NCI-H526 treated with DMSO at 0.1 percent for 48 hours (cell line): ENCODE measurements at regions not wholly inside any gene's neighbourhood (a gene's known extent, or its start where the extent isn't known, plus 50 kb on each side); places are given as distances from the start of the nearest gene placed in this dataset.

Experiments used
- DNase-seq: peaks from one replicate; lab custom pipeline; 2025; lab: John Stamatoyannopoulos, UW

DNA sequence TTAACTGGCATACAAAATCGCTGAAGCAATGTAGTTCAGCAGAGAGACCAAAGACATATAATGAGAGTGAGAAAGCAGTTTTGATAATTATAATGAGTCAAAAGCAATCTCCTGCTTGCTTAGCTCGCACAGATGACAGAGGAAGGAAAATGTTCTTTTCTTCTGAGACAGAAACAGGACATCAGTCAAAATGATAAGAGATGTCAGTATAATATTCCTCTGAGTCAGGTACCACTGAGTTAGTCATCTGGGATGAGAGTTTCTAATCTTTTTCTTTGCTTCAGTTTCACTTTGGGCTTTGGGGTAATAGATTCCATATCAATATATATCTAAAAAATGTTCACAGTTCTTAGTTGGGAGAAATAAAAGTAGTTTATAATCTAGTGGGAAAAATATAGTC lies 387.2 kb downstream of the PCDH7 start:
- no peak for DNase-seq

DNA sequence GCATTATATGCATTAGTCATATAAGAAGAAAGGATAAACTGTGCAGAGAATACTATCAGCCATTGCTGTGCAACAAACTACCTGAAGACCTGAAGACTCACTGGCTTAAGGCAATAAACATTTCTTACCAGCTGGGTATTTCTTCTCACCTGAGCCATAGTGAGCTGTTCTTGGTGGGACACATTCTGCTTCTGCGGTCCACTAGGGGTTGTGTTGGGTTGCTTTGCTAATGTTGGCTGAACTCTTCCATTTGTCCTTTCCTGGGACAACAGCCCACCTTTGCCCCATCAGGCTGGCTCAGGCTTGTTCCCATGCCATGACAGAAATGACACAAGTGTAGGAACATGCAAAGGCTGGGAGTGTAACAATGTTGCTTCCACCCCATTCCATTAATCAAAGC lies 388.6 kb downstream of the PCDH7 start:
- no peak for DNase-seq

DNA sequence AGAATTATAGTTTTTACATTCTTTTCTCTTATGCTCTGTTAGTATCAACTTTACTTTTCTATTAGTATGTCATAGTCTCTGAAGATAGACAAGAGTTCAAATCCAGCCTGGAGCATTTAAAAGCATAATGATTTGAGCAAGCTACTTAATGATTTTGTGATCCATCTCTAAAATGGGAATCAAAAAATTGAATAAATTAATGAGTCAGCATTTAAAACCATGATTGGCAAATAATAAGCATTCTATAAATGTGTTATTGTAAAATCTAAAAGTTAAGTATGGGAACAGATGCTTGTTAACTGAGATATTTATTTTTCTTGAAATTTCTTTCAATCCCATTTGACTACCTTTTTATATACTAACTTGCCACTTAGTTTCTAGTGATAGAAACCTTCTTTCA lies 391.6 kb downstream of the PCDH7 start:
- DNase-seq, result no peak

DNA sequence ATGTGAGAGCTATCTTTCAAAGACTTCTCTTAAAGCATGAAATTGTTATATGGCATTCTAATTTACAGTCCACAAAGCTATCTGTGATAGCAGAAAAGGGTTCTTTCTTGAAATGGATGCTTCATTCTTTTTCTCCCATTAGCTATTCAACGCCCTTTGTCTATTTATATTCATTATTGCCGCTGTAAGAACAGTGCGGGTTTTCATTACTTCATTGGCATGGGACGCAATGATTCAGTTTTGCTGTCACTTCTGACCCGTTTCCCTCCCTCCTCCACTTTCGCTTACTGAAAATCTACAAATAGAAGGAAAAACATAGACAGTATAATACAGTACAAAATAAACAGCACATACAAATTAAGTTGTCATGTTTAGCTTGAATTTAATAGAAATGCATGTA lies 394.6 kb downstream of the PCDH7 start:
- DNase-seq, result no peak

DNA sequence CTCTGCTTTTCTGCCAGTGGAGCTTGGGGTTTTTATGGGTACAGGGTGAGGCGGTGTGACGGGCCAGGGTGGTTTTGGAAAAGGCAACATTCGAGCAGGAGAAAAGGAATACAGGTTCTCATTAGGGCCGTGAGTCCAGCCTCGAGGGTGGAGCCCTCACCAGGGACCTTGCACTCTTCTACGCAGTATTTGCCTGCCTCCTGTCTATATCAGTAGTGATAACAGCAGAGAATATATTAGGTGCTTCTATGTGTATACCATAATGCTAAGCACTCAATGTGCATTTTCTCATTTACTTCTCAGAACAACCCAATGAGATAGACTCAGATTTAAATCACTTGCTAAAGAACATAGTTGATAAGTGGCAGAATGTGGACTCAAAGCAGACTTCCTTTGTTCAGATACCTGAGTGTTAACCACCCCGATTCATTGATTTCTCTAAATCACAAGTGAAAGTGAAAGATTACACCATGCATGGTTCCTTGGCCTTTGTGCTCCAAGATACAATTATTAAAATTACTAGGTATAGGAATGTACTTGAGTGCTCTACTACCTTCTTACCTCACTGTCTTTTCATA lies 403.9 kb downstream of the PCDH7 start:
- no peak for DNase-seq

DNA sequence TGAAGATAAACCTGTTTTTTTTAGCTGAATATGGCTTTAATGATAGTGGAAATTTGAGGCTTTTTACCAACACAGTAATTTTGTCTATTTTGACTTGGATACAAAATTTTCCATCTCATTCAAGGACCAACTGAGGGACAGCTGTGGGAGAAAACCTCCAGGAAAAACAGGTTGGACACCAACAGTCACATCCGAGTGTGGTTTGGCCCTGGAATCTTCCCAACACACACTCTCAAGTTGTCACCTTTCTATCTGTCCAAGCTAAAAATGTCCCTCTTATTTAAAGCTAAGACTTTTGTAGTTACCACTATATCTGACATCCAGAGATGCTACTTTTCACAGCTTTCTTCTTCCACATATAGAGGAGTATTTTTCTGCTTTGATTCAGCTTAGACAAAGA lies 404.9 kb downstream of the PCDH7 start:
- no peak for DNase-seq

DNA sequence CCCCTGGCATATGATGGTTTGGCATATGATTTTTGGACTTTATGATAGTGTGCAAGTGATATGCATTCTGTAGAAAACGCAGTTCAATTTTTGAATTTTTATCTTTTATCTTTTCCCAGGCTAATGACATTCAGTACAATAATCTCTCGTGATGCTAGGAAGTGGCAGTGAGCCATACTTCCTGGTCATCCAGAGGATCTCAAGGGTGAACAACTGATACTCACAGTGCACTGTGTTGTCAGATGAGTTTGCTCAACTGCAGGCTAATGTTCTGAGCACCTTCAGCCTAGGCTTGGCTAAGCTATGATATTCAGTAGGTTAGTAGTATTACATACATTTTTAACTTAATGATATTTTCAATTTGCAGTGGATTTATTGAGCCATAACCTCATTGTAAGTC lies 405.3 kb downstream of the PCDH7 start:
- DNase-seq, result no peak

DNA sequence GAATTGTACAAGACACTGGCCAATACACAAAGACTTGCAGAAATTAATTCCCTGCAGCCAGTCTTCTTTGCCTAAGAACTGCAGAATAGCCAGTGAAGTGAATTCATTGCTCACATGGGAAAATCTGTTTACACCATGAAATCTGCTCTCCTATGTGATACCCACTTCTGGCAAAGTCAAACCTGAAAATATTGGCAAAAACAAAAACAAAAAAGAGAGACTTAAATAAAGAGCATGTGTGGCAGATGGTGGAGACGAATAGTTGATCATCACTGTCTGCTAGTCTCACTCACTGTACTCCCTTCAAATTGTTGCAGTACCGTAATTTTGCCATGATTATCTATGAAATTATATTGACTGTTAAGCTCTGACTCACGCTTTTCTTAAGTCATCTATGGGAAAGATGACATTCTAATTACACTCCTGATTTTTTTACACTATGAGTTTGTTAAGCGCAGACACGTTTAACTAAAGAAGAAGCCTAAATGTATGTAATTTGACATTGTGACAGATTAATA lies 406.8 kb downstream of the PCDH7 start:
- no peak for DNase-seq

DNA sequence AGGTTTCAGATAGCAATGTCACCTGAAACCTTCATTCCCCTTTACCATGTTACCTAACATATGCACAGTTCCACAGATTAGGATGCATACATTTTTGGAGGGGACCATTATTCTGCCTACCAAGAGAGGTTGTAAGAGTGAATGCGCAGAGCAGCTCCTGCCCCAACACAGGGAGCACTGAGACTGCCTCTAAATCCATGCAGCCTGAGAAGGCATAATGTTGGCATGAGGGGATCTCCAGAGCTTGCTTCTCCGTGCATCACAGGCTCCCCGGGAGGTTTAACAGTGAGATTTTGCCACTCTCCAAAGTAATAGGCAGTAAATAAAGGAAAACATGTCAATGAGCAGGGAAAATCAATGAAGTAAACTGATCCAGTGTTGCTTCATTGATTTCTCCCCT lies 410.8 kb downstream of the PCDH7 start:
- DNase-seq, result no peak

DNA sequence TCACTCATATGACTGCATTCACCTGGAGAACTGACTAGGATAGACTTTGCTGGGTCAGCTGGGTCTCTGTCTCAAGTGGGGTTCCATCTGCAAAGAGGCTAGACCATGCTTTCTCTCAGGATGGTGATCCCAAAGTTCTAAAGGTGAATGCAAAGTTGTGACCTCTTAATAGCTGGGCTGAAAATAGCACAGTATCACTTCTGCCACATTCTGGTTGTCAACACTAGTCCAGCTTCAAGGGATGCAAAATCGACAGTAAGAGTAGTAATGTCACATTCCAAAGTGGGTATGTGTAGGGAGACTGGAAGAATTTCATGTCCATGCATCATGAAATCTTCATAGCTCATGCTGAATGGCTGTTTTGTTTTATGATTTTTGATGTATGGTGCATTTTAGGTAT lies 414.6 kb downstream of the PCDH7 start:
- DNase-seq, result no peak

DNA sequence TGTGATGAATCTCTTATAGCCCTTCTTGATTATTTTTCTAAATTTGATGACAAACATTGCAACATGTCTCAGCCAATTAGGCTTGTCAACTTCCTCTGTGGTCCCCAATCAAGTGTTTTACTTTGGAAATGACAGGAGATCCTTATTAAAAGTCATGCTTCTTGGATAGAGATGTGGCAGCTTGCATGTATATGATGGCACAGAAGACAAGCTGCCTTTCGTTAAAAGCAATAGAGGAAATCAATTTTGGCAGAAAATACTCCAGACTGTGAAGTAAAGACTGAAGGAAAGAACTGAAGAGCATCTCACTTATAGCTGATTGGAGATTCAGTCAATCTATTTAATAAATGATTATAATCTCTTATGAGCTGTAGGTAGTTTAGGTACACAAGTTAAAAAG lies 419.6 kb downstream of the PCDH7 start:
- DNase-seq, result no peak

DNA sequence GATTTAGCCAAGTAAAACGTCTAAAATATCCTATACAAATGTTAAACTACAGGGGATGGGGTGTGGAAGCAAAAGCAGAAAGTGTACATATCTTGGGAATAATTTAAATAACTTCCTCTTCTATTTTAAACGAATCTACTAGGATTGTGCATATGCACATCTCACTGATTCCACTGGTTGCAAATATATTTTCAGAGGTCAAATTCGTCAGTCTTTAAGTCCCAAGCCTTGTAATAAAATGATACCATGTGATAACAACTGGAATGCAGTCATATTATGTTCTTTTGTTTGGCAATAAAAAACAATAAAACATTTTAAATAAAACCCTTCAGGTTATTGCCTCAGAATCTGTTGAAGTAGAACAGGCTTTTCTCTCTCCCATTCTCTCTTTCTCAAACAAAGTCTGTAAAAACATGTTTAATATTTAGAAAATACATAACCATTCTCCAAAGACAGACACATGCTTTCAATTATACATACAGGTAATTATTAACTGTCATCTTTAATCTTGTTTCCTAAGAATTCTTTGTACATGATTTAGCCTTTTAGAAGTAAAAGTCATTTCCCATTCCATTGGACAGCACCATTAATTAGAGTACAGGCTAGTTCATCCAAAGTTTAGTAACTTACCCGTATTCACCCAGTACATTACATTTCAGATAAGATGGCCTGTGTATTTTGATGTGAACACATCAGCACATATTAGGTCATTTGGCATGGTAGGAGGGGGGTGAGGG lies 421.1 kb downstream of the PCDH7 start:
- no peak for DNase-seq

DNA sequence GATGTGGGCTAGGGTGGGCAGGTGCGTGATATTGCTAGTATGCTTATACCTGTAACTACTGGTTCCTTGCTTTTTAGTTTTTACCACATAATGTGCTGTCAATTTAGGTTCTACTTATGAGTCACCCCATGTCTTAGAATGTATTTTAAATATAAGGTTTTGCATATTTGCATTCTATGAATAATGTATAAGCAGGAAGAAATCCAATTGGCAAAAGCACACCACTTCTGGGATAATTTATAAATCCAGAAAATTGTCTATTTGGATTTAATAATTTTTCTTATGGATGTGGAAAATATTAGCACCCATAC lies 421.6 kb downstream of the PCDH7 start:
- no peak for DNase-seq

DNA sequence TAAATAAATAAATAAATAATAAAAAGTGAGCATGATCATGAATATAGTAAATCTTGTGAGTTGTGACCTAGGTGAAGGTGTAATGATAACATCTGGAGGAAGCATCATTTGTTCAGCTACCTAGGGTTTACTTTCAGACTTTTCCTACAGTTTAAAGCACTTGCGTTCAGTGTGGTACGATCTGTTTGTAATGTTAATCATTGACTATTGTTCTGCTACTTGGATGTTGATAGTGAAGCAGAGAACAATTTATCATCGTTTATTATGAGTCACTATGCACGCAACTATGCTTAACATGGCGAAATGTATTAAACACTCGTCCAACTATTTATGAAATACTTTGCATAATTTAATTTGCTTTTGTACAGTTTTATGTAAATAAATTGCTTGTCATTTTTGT lies 426.2 kb downstream of the PCDH7 start:
- DNase-seq, result no peak

DNA sequence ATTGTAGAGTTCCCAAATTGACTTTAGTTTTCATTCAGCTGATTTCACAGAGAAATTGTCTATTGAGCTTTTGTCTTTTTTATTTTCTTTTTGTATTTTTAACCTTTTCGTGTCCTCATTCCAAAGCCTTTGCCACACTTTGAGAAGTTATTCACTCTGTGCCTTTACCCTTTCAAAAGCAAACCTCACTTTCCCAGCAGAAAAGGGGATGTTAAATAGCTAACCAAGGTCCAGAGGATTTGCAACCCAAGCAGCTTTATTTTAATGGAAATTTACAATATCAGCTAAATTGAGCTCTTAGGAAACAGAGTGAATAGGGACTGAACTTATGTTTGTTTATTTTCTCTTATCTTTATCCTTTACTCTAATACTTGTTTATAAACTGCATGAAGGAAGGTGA lies 428.8 kb downstream of the PCDH7 start:
- DNase-seq, result no peak

DNA sequence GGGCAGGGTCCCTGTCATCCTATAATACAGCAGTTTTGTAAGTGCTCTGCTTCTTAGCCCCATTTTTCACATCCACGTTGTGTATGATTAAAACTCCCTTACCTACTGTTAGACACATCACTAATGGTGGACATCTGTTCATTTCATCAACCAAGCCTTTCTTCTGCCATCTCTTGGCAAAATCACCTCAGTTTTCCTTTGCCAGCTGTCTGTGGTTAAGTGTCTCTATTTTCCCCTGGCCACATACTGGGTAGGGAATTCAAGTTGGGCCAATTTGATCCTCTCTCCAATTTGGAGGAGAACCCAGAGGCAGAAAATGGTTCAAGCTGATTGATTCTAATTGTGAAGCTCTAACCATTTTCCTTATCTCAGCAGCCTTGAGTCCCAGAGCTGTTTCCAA lies 436.1 kb downstream of the PCDH7 start:
- DNase-seq, result no peak

DNA sequence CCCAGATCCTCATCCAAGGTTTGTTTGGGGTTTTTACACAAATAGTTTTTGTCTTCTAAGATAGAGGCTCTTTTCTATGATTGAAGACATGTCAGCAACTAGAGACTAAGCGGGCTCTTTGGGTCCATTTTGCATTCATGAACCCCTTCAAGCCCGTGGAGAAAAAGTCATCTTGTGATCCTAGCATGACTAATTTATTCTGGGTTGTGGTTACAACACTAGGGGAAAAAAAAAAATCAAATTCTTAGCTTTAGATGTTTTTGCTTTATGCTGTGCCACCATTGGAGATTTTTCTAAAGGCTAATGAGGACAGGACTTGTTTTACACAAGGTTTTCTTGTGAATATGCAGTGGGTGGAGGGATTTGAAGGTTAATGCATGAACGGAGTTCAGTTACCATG lies 440.0 kb downstream of the PCDH7 start:
- DNase-seq, result no peak

DNA sequence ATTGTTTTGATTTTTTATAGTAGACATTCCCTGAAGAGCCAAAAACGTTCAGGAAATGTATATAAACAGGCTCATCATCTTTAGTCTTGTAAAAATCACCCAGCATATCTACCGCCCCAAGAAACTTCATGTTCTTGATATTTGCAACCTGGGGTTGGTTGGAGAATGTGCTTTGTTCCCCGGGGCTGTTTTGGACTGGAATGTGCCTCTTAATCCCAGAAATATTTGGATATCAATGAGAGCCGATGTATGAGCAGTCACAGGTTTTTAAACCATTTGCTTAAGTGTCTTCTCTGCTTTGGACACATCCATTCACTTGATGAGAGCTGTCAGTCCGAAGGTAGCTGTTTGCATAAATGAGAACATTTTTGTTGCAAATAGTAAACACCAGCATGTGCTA lies 449.7 kb downstream of the PCDH7 start:
- DNase-seq, result no peak

DNA sequence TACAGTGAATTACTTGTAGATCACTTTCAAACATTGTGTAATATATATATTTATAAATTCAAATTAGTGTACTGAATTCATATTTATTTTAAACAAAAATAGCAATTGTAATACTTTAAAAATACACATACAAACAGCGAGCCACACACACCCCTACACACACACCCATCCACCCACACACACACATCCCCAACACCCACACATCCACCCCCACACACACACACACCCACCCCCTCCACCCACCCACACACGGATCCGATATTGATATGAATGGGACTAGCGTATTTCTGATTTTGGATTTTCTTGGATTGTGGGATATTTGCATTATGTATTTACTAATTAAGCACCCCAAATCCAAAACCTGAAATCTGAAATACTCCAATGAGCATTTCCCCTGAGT lies 451.2 kb downstream of the PCDH7 start:
- DNase-seq, result no peak

DNA sequence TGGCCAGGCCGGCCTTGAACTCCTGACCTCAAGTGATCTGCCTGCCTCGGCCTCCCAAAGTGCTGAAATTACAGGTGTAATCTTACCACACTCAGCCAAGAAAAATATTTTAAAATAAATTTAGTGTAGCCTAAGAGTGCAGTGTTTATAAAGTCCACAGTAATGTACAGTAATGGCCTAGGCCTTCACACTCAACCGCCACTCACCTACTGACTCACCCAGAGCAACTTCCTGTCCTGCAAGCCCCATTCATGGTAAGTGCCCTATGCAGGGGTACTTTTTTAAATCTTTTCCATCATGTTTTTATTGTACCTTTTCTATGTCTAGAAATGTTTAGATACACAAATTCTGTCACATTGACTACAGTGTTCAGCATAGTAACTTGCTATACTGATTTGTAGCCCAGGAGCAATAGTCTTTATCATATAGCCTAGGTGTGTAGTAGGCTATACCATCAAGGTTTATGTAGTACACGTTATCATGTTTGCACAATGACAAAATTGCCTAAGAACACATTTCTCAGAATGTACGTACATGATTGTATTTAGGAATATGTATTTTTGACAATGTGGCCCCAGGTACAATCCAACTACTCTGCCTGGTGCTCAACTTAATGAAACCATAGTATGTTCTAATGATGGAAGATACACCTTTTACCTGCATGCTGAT lies 455.2 kb downstream of the PCDH7 start:
- no peak for DNase-seq

DNA sequence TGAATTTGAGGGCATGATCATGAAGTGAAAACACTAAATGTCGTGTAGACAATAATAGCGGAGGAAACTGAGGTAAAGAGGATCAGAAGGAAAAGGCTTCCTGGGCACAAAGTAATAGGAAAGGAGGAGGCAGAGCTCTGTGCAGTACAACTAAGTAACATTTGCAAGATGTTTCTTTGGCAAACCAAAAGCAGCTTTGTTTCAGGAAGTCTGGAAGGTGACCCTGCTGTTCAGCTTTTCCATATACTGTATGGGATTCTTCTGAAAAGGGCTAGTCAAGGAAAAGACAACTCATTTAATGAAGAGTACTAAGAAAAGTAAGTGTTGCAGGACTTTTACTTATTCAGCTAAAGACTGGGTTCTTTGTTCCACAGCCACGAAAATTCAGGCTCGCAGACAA lies 463.1 kb downstream of the PCDH7 start:
- no peak for DNase-seq

DNA sequence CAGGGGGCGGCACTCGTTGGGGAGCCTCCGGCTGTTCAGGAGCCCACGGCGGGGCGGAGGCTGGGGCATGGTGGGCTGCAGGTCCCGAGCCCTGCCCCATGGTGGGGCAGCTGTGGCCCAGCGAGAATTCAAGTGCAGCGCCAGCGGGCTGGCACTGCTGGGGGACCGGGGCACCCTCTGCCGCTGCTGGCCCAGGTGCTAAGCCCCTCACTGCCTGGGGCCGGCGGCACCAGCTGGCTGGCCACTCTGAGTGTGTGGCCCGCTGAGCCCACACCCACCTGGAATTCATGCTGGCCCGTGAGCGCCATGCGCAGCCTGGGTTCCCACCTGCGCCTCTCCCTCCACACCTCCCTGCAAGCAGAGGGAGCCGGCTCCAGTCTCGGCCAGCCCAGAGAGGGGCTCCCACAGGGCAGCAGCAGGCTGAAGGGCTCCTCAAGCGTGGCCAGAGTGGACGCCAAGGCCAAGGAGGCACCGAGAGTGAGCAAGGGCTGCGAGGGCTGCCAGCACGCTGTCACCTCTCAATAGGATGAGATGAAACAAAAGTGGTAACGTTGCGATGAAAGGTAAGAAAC lies 464.9 kb downstream of the PCDH7 start:
- DNase-seq, result no peak

DNA sequence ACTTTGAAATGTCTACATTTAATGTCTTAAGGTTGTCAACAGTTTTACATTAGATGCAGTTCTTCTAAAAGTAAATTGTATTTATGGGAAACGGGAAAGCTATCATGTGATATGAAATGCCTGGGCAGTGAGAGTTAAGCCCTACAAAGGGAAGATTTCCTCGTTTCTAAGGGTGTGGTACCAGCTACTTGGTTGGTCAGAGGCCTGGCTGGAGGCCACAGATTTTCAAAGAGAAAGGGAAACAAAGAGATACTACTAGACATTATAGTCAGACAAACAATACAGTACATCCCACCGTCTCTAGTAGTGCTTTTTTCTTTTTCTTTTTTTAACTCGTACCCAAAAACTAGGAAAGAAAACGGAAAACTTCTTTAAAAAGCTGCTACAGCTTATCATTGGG lies 467.8 kb downstream of the PCDH7 start:
- no peak for DNase-seq
